GM12878 (cell line): ENCODE measurements at regions not wholly inside any gene's neighbourhood (a gene's known extent, or its start where the extent isn't known, plus 50 kb on each side); places are given as distances from the start of the nearest gene placed in this dataset.

ENCODE experiments used
- ATAC-seq: fragments of 200-7000 bp; cut with Tn5 transposase; 3 replicates; pipeline ENCODE4 v1.9.1; 2020; ENCODE audit warnings: mild to moderate bottlenecking, moderate library complexity
- BruUV-seq: library from RNA; stranded (reverse); fragments of 400-500 nt; replicated peaks from 2 replicates; lab custom pipeline; 2021; lab: Mats Ljungman, UMichigan
- CTCF ChIA-PET: fragments of 300-600 bp; sonication (Branson Sonifier 250); formaldehyde crosslinking; extraction: SDS; loops from one replicate; lab custom pipeline; 2021; ENCODE audit warnings: inconsistent platforms; lab: Yijun Ruan, JAX
- POLR2A ChIA-PET: fragments of 350-600 bp; formaldehyde crosslinking; extraction: SDS; loops from one replicate; lab custom pipeline; 2021; ENCODE audit warnings: inconsistent platforms; lab: Charles Lee
- RAD21 ChIA-PET: fragments of 300-600 bp; sonication (Branson Sonifier 250); formaldehyde crosslinking; loops from one replicate; lab custom pipeline; 2023; ENCODE audit warnings: antibody characterized with exemption; ENCODE audit not compliant: unreplicated experiment; lab: Charles Lee
- SMC1A ChIA-PET: fragments of 300-600 bp; sonication (Branson Sonifier 250); formaldehyde crosslinking; loops from one replicate; lab custom pipeline; 2023; ENCODE audit not compliant: unreplicated experiment, uncharacterized antibody; lab: Charles Lee
- DNase-seq: peaks from one replicate; pipeline ENCODE4 v3.0.0-alpha.2; 2011; ENCODE audit warnings: low read depth, low spot score
- FAIRE-seq: peaks from 3 replicates; lab custom pipeline; 2011; peaks lifted over from hg19 to GRCh38; lab: Jason Lieb, UNC
- H2AFZ ChIP-seq: 2 replicates; pipeline ENCODE4 v1.6.0; 2011; ENCODE audit warnings: low read depth, low read length, control low read depth; ENCODE audit not compliant: control insufficient read depth
- H3K27ac ChIP-seq: 2 replicates; pipeline ENCODE4 v1.5.1; 2011; ENCODE audit warnings: control low read depth; ENCODE audit not compliant: control insufficient read depth, insufficient read depth
- H3K27me3 ChIP-seq, 2 experiments: replicated peaks in 1 of 2; 2 replicates each; pipeline versions ENCODE4 v1.6.0 to v1.6.1; 2011; ENCODE audit warnings: low read length in 1 of 2; ENCODE audit not compliant: control insufficient read depth in 2 of 2, insufficient read depth in 2 of 2
- H3K36me3 ChIP-seq, 2 experiments: 2 replicates each; pipeline ENCODE4 v1.5.1; 2011; ENCODE audit warnings: low read length in 1 of 2; ENCODE audit not compliant: control insufficient read depth in 2 of 2, insufficient read depth in 2 of 2
- H3K4me1 ChIP-seq: 2 replicates; pipeline ENCODE4 v1.6.1; 2011; ENCODE audit warnings: mild to moderate bottlenecking, low read length, moderate library complexity, mixed read lengths; ENCODE audit not compliant: control insufficient read depth, insufficient read depth
- H3K4me2 ChIP-seq: 2 replicates; pipeline ENCODE4 v1.6.0; 2011; ENCODE audit warnings: control low read depth; ENCODE audit not compliant: control insufficient read depth, insufficient read depth
- H3K4me3 ChIP-seq: fragments of 200-600 bp; sonication (generic); 2 replicates; pipeline ENCODE4 v1.5.1; 2016
- H3K79me2 ChIP-seq: 2 replicates; pipeline ENCODE4 v1.6.0; 2011; ENCODE audit warnings: low read length; ENCODE audit not compliant: control insufficient read depth, insufficient read depth
- H3K9ac ChIP-seq: 2 replicates; pipeline ENCODE4 v1.8.0; 2011; ENCODE audit warnings: low read length, control low read depth, mixed read lengths; ENCODE audit not compliant: control insufficient read depth, insufficient read depth
- H3K9me3 ChIP-seq: replicated peaks from 3 replicates; pipeline ENCODE4 v1.5.1; 2011; ENCODE audit warnings: mild to moderate bottlenecking, low read length; ENCODE audit not compliant: control insufficient read depth, insufficient read depth
- H4K20me1 ChIP-seq: 2 replicates; pipeline ENCODE4 v1.6.0; 2011; ENCODE audit not compliant: control insufficient read depth, insufficient read depth
- CEBPB ChIP-seq, 2 experiments: fragments of 150-350 bp in 1 of 2; IDR thresholded peaks; 2 replicates each; pipeline ENCODE4 v1.6.1; 2012 to 2014; ENCODE audit warnings: low read depth in 2 of 2, low read length in 2 of 2, borderline replicate concordance in 1 of 2, inconsistent platforms in 1 of 2
- HDAC2 ChIP-seq: fragments of 200-600 bp; sonication (generic); IDR thresholded peaks from 2 replicates; pipeline ENCODE4 v1.6.1; 2017
- RAD21 ChIP-seq: IDR thresholded peaks from 2 replicates; pipeline ENCODE4 v1.6.1; 2011; ENCODE audit warnings: mild to moderate bottlenecking, low read depth, low read length, moderate library complexity; ENCODE audit not compliant: insufficient read depth
- WGBS: methylation state at CpG from one replicate; pipeline ENCODE4 v1.1.6; 2016; ENCODE audit warnings: low lambda C conversion rate; ENCODE audit not compliant: insufficient replicate concordance, insufficient coverage; ENCODE audit errors: missing lambda C conversion rate; 5-methylcytosine and 5-hydroxymethylcytosine counted together
- in situ Hi-C: fragments of 300-500 bp; cut with MboI; formaldehyde crosslinking; loops from 9 replicates; pipeline ENCODE4 v1.14.3; 2018; ENCODE audit warnings: mixed read lengths
- intact Hi-C: fragments of 100-400 bp; cut with micrococcal nuclease; formaldehyde crosslinking; loops from one replicate; pipeline ENCODE4 v1.14.2; 2022; ENCODE audit not compliant: unreplicated experiment
- TF ChIP-seq, protein P1 (sequence below): IDR thresholded peaks from 2 replicates; pipeline ENCODE4 v1.6.1; 2011; ENCODE audit warnings: mild to moderate bottlenecking, low read depth, low read length, moderate library complexity; ENCODE audit not compliant: insufficient replicate concordance

DNA sequence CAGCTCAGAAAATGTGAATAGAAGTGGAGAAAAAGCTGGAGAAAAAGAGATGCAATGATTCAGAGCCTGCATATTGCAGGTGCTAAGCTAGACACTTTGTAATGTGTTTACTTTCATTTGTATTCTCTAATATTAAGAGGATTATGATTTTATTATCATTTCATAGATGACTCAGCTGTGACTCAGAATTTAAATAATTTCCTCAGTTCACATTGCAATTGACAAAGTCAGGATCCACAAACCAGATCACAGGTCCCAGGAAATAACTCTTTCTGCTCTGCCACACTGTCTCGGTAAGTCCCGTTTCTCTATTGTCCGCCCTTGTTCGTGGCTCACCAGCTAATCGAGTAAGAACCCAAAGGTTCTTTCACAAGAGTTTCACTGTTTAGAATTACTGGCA is 235.4 kb upstream of the MON1B start:
- H4K20me1 ChIP-seq: no peaks in the 10 kb centered on the region
- H3K9ac ChIP-seq: no peak overlapping the region
- BruUV-seq: no TSS peak
- no peak for TF ChIP-seq CEBPB (IDR thresholded peaks at IDR 0.05; ENCODE audit: borderline replicate concordance in 1 of 2, low read depth in 2 of 2, low read length in 2 of 2)
- TF ChIP-seq RAD21: no peak
- TF ChIP-seq, protein P1, sequence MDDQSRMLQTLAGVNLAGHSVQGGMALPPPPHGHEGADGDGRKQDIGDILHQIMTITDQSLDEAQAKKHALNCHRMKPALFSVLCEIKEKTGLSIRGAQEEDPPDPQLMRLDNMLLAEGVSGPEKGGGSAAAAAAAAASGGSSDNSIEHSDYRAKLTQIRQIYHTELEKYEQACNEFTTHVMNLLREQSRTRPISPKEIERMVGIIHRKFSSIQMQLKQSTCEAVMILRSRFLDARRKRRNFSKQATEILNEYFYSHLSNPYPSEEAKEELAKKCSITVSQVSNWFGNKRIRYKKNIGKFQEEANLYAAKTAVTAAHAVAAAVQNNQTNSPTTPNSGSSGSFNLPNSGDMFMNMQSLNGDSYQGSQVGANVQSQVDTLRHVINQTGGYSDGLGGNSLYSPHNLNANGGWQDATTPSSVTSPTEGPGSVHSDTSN: no peak
- TF ChIP-seq HDAC2: no peak
- H3K27me3 ChIP-seq: no peaks in the 10 kb centered on the region
- no peak for DNase-seq
- no peaks in the 10 kb centered on the region for H3K4me1 ChIP-seq
- ChIA-PET SMC1A (interaction anchor here (0.8 kb wide), 1 partner anchor 45 kb away, joined by 3 read pairs; no protein-coding TSS in a partner anchor), POLR2A (no interaction called here), CTCF (no interaction called here), RAD21 (no interaction called here)
- ATAC-seq: no peak
- H3K4me3 ChIP-seq: no peak overlapping the region
- H3K27ac ChIP-seq: no peak overlapping the region
- no peak overlapping the region for H3K4me2 ChIP-seq
- FAIRE-seq: no peak
- intact Hi-C loops: no loop called here
- no peak overlapping the region for H2AFZ ChIP-seq
- WGBS: 36% methylated on average over 5 of the region's 5 CpGs
- in situ Hi-C loops: no loop called here
- H3K9me3 ChIP-seq: no peaks in the 10 kb centered on the region
- no peaks in the 10 kb centered on the region for H3K36me3 ChIP-seq
- H3K79me2 ChIP-seq: no peaks in the 10 kb centered on the region

DNA sequence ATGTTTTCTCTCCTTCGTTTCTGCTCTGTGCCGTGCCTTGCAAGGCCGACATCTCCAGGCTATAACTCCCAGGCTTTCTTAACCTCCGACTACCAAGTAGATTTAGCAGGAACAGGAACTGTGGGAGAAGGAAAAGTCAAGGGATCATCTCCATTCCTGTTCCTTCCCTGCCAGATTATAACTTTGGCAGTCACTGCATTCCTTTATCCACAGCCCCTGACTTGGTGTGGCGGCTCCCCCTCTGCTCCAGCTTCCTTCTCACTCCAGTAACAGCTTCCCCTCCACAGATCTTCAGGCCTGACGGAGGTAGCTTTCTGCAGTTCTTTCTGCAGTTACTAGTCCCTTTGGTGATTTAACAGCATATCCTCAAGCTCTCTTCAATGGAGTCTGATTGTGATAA is 234.6 kb upstream of the MON1B start:
- SMC1A ChIA-PET: no interaction called here
- Histone ChIP-seq H3K27me3 (no peaks in the 10 kb centered on the region), H3K4me3 (no peak overlapping the region), H3K36me3 (no peaks in the 10 kb centered on the region), H3K79me2 (no peaks in the 10 kb centered on the region), H2AFZ (no peak overlapping the region), H4K20me1 (no peaks in the 10 kb centered on the region), H3K4me2 (no peak overlapping the region), H3K9me3 (no peaks in the 10 kb centered on the region), H3K27ac (no peak overlapping the region), H3K9ac (no peak overlapping the region), H3K4me1 (no peaks in the 10 kb centered on the region)
- POLR2A ChIA-PET: no interaction called here
- 18% methylated on average over 6 of the region's 6 CpGs for WGBS
- ATAC-seq (no peak), DNase-seq (no peak), FAIRE-seq (no peak)
- RAD21 ChIA-PET: no interaction called here
- no peak for TF ChIP-seq CEBPB (IDR thresholded peaks at IDR 0.05; ENCODE audit: borderline replicate concordance in 1 of 2, low read depth in 2 of 2, low read length in 2 of 2)
- no TSS peak for BruUV-seq
- intact Hi-C loops (no loop called here), in situ Hi-C loops (no loop called here)
- CTCF ChIA-PET: no interaction called here
